Right lung (tissue), 2 donors: ENCODE measurements at regions not wholly inside any gene's neighbourhood (a gene's known extent, or its start where the extent isn't known, plus 50 kb on each side); places are given as distances from the start of the nearest gene placed in this dataset.

Experiments used
- DNase-seq, 2 donors: peaks; one replicate each; pipeline ENCODE4 v3.0.0-alpha.2; 2013

- DNase-seq = no peak
Measured at GRCh38 chr21:15526798-15527197, 203.0 kb upstream of the USP25 start.

GRCh38 chr21:15528346-15528745, 201.4 kb upstream of the USP25 start:
- DNase-seq = no peak

- DNase-seq = no peak
Measured at GRCh38 chr21:15531986-15532385, 197.8 kb upstream of the USP25 start.

- DNase-seq = no peak
Measured at GRCh38 chr21:15533618-15534017, 196.2 kb upstream of the USP25 start.

GRCh38 chr21:15534450-15534886, 195.3 kb upstream of the USP25 start:
- DNase-seq = no peak

- no peak for DNase-seq
Measured at GRCh38 chr21:15539376-15539775, 190.4 kb upstream of the USP25 start.

- no peak for DNase-seq
Measured at GRCh38 chr21:15543473-15543872, 186.3 kb upstream of the USP25 start.

GRCh38 chr21:15549671-15550070, 180.1 kb upstream of the USP25 start:
- no peak for DNase-seq

GRCh38 chr21:15552914-15553494, 176.8 kb upstream of the USP25 start:
- DNase-seq = no peak

GRCh38 chr21:15557925-15558324, 171.9 kb upstream of the USP25 start:
- no peak for DNase-seq

GRCh38 chr21:15558884-15559283, 170.9 kb upstream of the USP25 start:
- DNase-seq = no peak

GRCh38 chr21:15559660-15560059, 170.1 kb upstream of the USP25 start:
- DNase-seq = no peak

GRCh38 chr21:15560383-15561056, 169.3 kb upstream of the USP25 start:
- no peak for DNase-seq

GRCh38 chr21:15562748-15563147, 167.0 kb upstream of the USP25 start:
- no peak for DNase-seq

- DNase-seq = peak; percentile 15 to 21
Measured at GRCh38 chr21:15564907-15565306, 164.9 kb upstream of the USP25 start.

GRCh38 chr21:15566703-15567102, 163.1 kb upstream of the USP25 start:
- DNase-seq = no peak

- DNase-seq = no peak
Measured at GRCh38 chr21:15567191-15567590, 162.6 kb upstream of the USP25 start.

- DNase-seq = no peak
Measured at GRCh38 chr21:15568516-15568915, 161.3 kb upstream of the USP25 start.

- no peak for DNase-seq
Measured at GRCh38 chr21:15586752-15587427, 142.9 kb upstream of the USP25 start.

- DNase-seq = peak; percentile 15 to 23
Measured at GRCh38 chr21:15592271-15592860, 137.4 kb upstream of the USP25 start.

- DNase-seq = no peak
Measured at GRCh38 chr21:15592957-15593356, 136.8 kb upstream of the USP25 start.

- DNase-seq = no peak
Measured at GRCh38 chr21:15601390-15601789, 128.4 kb upstream of the USP25 start.

GRCh38 chr21:15604413-15604812, 125.4 kb upstream of the USP25 start:
- no peak for DNase-seq
